KMS-11 (cell line): ENCODE measurements at regions not wholly inside any gene's neighbourhood (a gene's known extent, or its start where the extent isn't known, plus 50 kb on each side); places are given as distances from the start of the nearest gene placed in this dataset.
"Not testable (repeated sequence)": the region's sequence is repeated elsewhere in the genome, so short reads cannot be mapped to it uniquely, and the experiment has no call there.

ENCODE experiments used
- H2AFZ ChIP-seq: fragments of 200-600 bp; sonication (generic); 2 replicates; pipeline ENCODE4 v1.6.1; 2016; ENCODE audit warnings: antibody characterized with exemption, mixed run types, low read depth
- H3K27ac ChIP-seq: fragments of 200-600 bp; sonication (generic); 2 replicates; pipeline ENCODE4 v1.6.1; 2016; ENCODE audit warnings: mild to moderate bottlenecking, mixed run types
- H3K27me3 ChIP-seq: fragments of 200-600 bp; sonication (generic); 2 replicates; pipeline ENCODE4 v1.6.1; 2017; ENCODE audit warnings: mild to moderate bottlenecking, low read depth, mixed run types, moderate library complexity; ENCODE audit not compliant: insufficient read depth
- H3K36me3 ChIP-seq: fragments of 200-600 bp; sonication (generic); 2 replicates; pipeline ENCODE4 v1.6.1; 2017; ENCODE audit warnings: mild to moderate bottlenecking, mixed run types; ENCODE audit not compliant: insufficient read depth
- H3K4me1 ChIP-seq: fragments of 200-600 bp; sonication (generic); 2 replicates; pipeline ENCODE4 v1.6.1; 2016; ENCODE audit warnings: mild to moderate bottlenecking, low read depth, mixed run types; ENCODE audit not compliant: poor library complexity, severe bottlenecking
- H3K4me2 ChIP-seq: fragments of 200-600 bp; sonication (generic); 2 replicates; pipeline ENCODE4 v1.7.0; 2016; ENCODE audit warnings: mild to moderate bottlenecking, mixed run types
- H3K4me3 ChIP-seq: fragments of 200-600 bp; sonication (generic); IDR thresholded peaks from 2 replicates; pipeline ENCODE4 v1.6.1; 2017; ENCODE audit warnings: low read depth, low read length, mixed read lengths; ENCODE audit not compliant: insufficient read depth
- H3K79me2 ChIP-seq: fragments of 200-600 bp; sonication (generic); 2 replicates; pipeline ENCODE4 v1.6.1; 2016; ENCODE audit warnings: low read depth, mixed run types; ENCODE audit not compliant: insufficient read depth
- H3K9ac ChIP-seq: fragments of 200-600 bp; sonication (generic); 2 replicates; pipeline ENCODE4 v1.6.1; 2016; ENCODE audit warnings: mild to moderate bottlenecking, mixed run types
- H4K20me1 ChIP-seq: fragments of 200-600 bp; sonication (generic); 2 replicates; pipeline ENCODE4 v1.6.1; 2016; ENCODE audit warnings: mild to moderate bottlenecking, mixed run types; ENCODE audit not compliant: insufficient read depth
- TF ChIP-seq, protein P1 (sequence below): fragments of 200-600 bp; sonication (generic); conservative IDR thresholded peaks from 2 replicates; pipeline ENCODE4 v1.6.1; 2017; ENCODE audit warnings: low read depth, mild to moderate bottlenecking, antibody characterized with exemption, low read length, moderate library complexity, mixed read lengths

DNA sequence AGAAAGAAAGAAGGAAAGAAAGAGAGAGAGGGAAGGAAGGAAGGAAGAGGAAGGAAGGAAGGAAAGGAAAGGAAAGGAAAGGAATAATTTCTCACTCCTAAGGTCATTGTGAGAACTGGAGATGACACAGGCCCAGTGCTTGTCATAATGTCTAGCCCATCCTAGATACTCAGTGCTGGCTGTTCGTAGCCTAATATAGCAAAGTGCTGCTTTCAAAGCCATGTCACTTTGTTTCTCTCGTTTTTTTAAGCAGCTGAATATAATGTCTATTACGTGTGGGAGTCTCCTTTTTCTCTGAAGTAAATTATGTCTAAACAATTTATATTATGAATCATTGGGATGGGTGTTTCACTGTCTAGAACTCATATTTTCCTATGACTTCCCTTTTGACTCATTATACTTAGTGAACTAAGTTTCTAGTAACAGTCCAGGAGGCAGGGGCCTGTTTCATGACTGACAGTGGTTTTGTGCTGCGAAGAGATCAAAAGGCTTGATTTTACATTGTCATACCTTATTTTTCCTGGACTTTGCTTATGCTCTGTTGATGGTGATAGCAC is 327.0 kb upstream of the ZFP42 start:
- H3K27me3 ChIP-seq = no peaks in the 10 kb centered on the region
- no peak overlapping the region for H3K9ac ChIP-seq
- no peaks in the 10 kb centered on the region for H3K79me2 ChIP-seq
- H3K27ac ChIP-seq = no peak overlapping the region
- no peak overlapping the region for H2AFZ ChIP-seq
- no peak overlapping the region for H3K4me2 ChIP-seq
- TF ChIP-seq, protein P1, sequence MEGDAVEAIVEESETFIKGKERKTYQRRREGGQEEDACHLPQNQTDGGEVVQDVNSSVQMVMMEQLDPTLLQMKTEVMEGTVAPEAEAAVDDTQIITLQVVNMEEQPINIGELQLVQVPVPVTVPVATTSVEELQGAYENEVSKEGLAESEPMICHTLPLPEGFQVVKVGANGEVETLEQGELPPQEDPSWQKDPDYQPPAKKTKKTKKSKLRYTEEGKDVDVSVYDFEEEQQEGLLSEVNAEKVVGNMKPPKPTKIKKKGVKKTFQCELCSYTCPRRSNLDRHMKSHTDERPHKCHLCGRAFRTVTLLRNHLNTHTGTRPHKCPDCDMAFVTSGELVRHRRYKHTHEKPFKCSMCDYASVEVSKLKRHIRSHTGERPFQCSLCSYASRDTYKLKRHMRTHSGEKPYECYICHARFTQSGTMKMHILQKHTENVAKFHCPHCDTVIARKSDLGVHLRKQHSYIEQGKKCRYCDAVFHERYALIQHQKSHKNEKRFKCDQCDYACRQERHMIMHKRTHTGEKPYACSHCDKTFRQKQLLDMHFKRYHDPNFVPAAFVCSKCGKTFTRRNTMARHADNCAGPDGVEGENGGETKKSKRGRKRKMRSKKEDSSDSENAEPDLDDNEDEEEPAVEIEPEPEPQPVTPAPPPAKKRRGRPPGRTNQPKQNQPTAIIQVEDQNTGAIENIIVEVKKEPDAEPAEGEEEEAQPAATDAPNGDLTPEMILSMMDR = no peak
- H4K20me1 ChIP-seq = no peaks in the 10 kb centered on the region
- no peaks in the 10 kb centered on the region for H3K4me1 ChIP-seq
- no peaks in the 10 kb centered on the region for H3K36me3 ChIP-seq
- H3K4me3 ChIP-seq = no peak overlapping the region

GRCh38 chr4:187671521-187671920 is 324.1 kb upstream of the ZFP42 start:
- not testable (repeated sequence) for H3K36me3 ChIP-seq, H4K20me1 ChIP-seq, H3K27ac ChIP-seq, H3K4me1 ChIP-seq, H3K4me3 ChIP-seq, H2AFZ ChIP-seq, H3K79me2 ChIP-seq, H3K27me3 ChIP-seq, H3K9ac ChIP-seq, H3K4me2 ChIP-seq

- H3K36me3 ChIP-seq, H3K4me1 ChIP-seq, H3K4me2 ChIP-seq, H3K27me3 ChIP-seq, H3K27ac ChIP-seq, H3K9ac ChIP-seq, H3K4me3 ChIP-seq, H2AFZ ChIP-seq, H4K20me1 ChIP-seq, H3K79me2 ChIP-seq: not testable (repeated sequence)
Measured at GRCh38 chr4:187671958-187672357, 323.6 kb upstream of the ZFP42 start.

- not testable (repeated sequence) for H2AFZ ChIP-seq, H3K27me3 ChIP-seq, H4K20me1 ChIP-seq, H3K4me1 ChIP-seq, H3K27ac ChIP-seq, H3K4me2 ChIP-seq, H3K4me3 ChIP-seq, H3K36me3 ChIP-seq, H3K9ac ChIP-seq, H3K79me2 ChIP-seq
Measured at GRCh38 chr4:187672526-187672925, 323.0 kb upstream of the ZFP42 start.

GRCh38 chr4:187679450-187679849 is 316.1 kb upstream of the ZFP42 start:
- Histone ChIP-seq H3K36me3 (no peaks in the 10 kb centered on the region), H3K27ac (no peak overlapping the region), H3K4me2 (no peak overlapping the region), H4K20me1 (no peaks in the 10 kb centered on the region), H3K79me2 (no peaks in the 10 kb centered on the region), H3K9ac (no peak overlapping the region), H3K4me1 (no peaks in the 10 kb centered on the region), H3K27me3 (no peaks in the 10 kb centered on the region), H3K4me3 (no peak overlapping the region), H2AFZ (no peak overlapping the region)
- TF ChIP-seq, protein P1 = no peak

GRCh38 chr4:187685247-187685646 is 310.3 kb upstream of the ZFP42 start:
- no peaks in the 10 kb centered on the region for H3K36me3 ChIP-seq
- no peaks in the 10 kb centered on the region for H3K4me1 ChIP-seq
- TF ChIP-seq, protein P1 = no peak
- H3K4me2 ChIP-seq = no peak overlapping the region
- H3K27ac ChIP-seq = no peak overlapping the region
- no peaks in the 10 kb centered on the region for H3K27me3 ChIP-seq
- no peak overlapping the region for H3K4me3 ChIP-seq
- H2AFZ ChIP-seq = no peak overlapping the region
- H4K20me1 ChIP-seq = no peaks in the 10 kb centered on the region
- no peak overlapping the region for H3K9ac ChIP-seq
- H3K79me2 ChIP-seq = no peaks in the 10 kb centered on the region
